ENCODE measurements at regions not wholly inside any gene's neighbourhood (a gene's known extent, or its start where the extent isn't known, plus 50 kb on each side); places are given as distances from the start of the nearest gene placed in this dataset.

GRCh38 chr12:93127582-93128331, 198.7 kb upstream of the EEA1 start:
- no peak for DNase-seq (ENCODE audit: low read depth in 4 of 4, low spot score in 3 of 4)

- DNase-seq (ENCODE audit: low read depth in 4 of 4, low spot score in 3 of 4): no peak
Observed at GRCh38 chr12:93128332-93128707, 199.2 kb upstream of the EEA1 start.

- DNase-seq (ENCODE audit: low read depth in 4 of 4, low spot score in 3 of 4): no peak
Observed at GRCh38 chr12:93130366-93131054, 201.4 kb upstream of the EEA1 start.

GRCh38 chr12:93133361-93133760, 204.3 kb upstream of the EEA1 start:
- no peak for DNase-seq (ENCODE audit: low read depth in 4 of 4, low spot score in 3 of 4)

- DNase-seq (ENCODE audit: low read depth in 4 of 4, low spot score in 3 of 4): no peak
Observed at GRCh38 chr12:93134175-93134890, 205.2 kb upstream of the EEA1 start.

GRCh38 chr12:93134893-93135285, 205.8 kb upstream of the EEA1 start:
- DNase-seq (ENCODE audit: low read depth in 4 of 4, low spot score in 3 of 4): no peak

- no peak for DNase-seq (ENCODE audit: low read depth in 4 of 4, low spot score in 3 of 4)
Observed at GRCh38 chr12:93135286-93136239, 206.5 kb upstream of the EEA1 start.

- no peak for DNase-seq (ENCODE audit: low read depth in 4 of 4, low spot score in 3 of 4)
Observed at GRCh38 chr12:93136253-93137055, 207.4 kb upstream of the EEA1 start.

GRCh38 chr12:93137656-93138612, 208.8 kb upstream of the EEA1 start:
- no peak for DNase-seq (ENCODE audit: low read depth in 4 of 4, low spot score in 3 of 4)

- DNase-seq (ENCODE audit: low read depth in 4 of 4, low spot score in 3 of 4): peak in 1 of 4 donors; percentile 29
Observed at GRCh38 chr12:93139028-93139665, 210.1 kb upstream of the EEA1 start.

GRCh38 chr12:93140325-93140724, 211.2 kb upstream of the EEA1 start:
- no peak for DNase-seq (ENCODE audit: low read depth in 4 of 4, low spot score in 3 of 4)

- DNase-seq (ENCODE audit: low read depth in 4 of 4, low spot score in 3 of 4): no peak
Observed at GRCh38 chr12:93140801-93141200, 211.7 kb upstream of the EEA1 start.

- DNase-seq (ENCODE audit: low read depth in 4 of 4, low spot score in 3 of 4): no peak
Observed at GRCh38 chr12:93142881-93143280, 213.8 kb upstream of the EEA1 start.

- DNase-seq (ENCODE audit: low read depth in 4 of 4, low spot score in 3 of 4): no peak
Observed at GRCh38 chr12:93144109-93144508, 215.0 kb upstream of the EEA1 start.

GRCh38 chr12:93145086-93145485, 216.0 kb upstream of the EEA1 start:
- no peak for DNase-seq (ENCODE audit: low read depth in 4 of 4, low spot score in 3 of 4)

GRCh38 chr12:93146263-93146939, 217.3 kb upstream of the EEA1 start:
- no peak for DNase-seq (ENCODE audit: low read depth in 4 of 4, low spot score in 3 of 4)

- DNase-seq (ENCODE audit: low read depth in 4 of 4, low spot score in 3 of 4): no peak
Observed at GRCh38 chr12:93146970-93147369, 217.9 kb upstream of the EEA1 start.

GRCh38 chr12:93148412-93148811, 219.3 kb upstream of the EEA1 start:
- no peak for DNase-seq (ENCODE audit: low read depth in 4 of 4, low spot score in 3 of 4)
